Spleen (tissue), 7 donors: ENCODE measurements at regions not wholly inside any gene's neighbourhood (a gene's known extent, or its start where the extent isn't known, plus 50 kb on each side); places are given as distances from the start of the nearest gene placed in this dataset.

Source experiments
- CTCF ChIP-seq, 11 experiments: fragments of 200-600 bp in 7 of 11; fragments of 450-650 bp in 4 of 11; sonication (generic) in 4 of 11; IDR thresholded peaks in 8 of 11; conservative IDR thresholded peaks in 3 of 11; 1 replicate in 7 of 11; 2 replicates in 4 of 11; pipeline versions ENCODE4 v1.4.0 to v1.8.0; 2016 to 2021; ENCODE audit warnings: antibody characterized with exemption in 11 of 11, inconsistent platforms in 4 of 11, mild to moderate bottlenecking in 1 of 11
- POLR2A ChIP-seq, 3 donors: fragments of 450-650 bp; IDR thresholded peaks; one replicate each; pipeline ENCODE4 v1.5.1; 2017; ENCODE audit warnings: antibody characterized with exemption in 3 of 3, mild to moderate bottlenecking in 1 of 3
- donor health status: DM: no; HTN: no; CAD: no; lungs with moderate emphysema.
- donor health status: DM: no; HTN: no; CAD: no.
- donor health status: DM: no; HTN: no; CAD: no.

GRCh38 chr4:28886934-28887333 lies 1833.2 kb upstream of the PCDH7 start:
- TF ChIP-seq CTCF (IDR thresholded peaks at IDR 0.05 in 8 of 11, conservative IDR thresholded peaks at IDR 0.05 in 3 of 11) = no peak
- TF ChIP-seq POLR2A (IDR thresholded peaks at IDR 0.05) = no peak
